C4-2B (cell line): ENCODE measurements at regions not wholly inside any gene's neighbourhood (a gene's known extent, or its start where the extent isn't known, plus 50 kb on each side); places are given as distances from the start of the nearest gene placed in this dataset.

Source experiments
- H3K27ac ChIP-seq: fragments of 450-650 bp; 2 replicates; pipeline ENCODE4 v1.5.1; 2017
- CTCF ChIP-seq: fragments of 450-650 bp; conservative IDR thresholded peaks from 2 replicates; pipeline ENCODE4 v1.5.1; 2017; ENCODE audit warnings: mild to moderate bottlenecking
- ZFX ChIP-seq: fragments of 450-650 bp; IDR thresholded peaks from 2 replicates; pipeline ENCODE4 v1.6.1; 2017

GRCh38 chr12:33514893-33515292 lies 75.3 kb upstream of the SYT10 start:
- TF ChIP-seq CTCF, result peak; percentile 41
- TF ChIP-seq ZFX, result no peak
- no peak overlapping the region for H3K27ac ChIP-seq

GRCh38 chr12:33519566-33519965 lies 79.9 kb upstream of the SYT10 start:
- no peak overlapping the region for H3K27ac ChIP-seq
- TF ChIP-seq ZFX, result no peak
- TF ChIP-seq CTCF, result no peak

DNA sequence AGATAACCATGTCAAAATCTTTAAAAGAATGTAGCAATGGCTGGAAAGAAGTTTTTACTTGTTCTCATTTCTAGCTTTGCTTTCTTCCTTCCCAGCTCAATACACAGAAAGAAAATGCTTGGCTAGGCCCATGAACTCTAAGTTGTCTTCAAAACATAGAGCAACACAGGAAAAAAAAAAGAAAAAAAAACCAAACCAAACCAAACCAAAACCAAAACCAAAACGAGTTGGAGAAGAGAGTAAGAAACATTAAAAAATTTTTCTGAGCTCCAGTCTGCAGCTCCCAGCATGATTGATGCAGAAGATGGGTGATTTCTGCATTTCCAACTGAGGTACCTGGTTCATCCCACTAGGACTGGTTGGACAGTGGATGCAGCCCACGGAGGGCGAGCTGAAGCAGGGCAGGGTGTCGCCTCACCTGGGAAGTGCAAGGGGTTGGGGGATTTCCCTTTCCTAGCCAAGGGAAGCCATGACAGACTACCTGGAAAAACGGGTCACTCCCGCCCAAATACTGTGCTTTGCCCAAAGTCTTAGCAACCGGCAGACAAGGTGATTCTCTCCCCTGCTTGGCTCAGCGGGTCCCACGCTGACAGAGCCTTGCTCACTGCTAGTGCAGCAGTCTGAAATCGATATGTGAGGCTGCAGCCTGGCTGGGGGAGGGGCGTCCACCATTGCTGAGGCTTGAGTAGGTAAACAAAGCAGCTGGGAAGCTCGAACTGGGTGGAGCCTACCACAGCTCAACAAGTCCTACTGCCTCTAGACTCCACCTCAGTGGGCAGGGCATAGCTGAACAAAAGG lies 81.1 kb upstream of the SYT10 start:
- peak overlapping the region; percentile 8; the same call in 1 of the 2 replicates for H3K27ac ChIP-seq

GRCh38 chr12:33529031-33529430 lies 89.4 kb upstream of the SYT10 start:
- no peak overlapping the region for H3K27ac ChIP-seq
- TF ChIP-seq ZFX, result no peak

DNA sequence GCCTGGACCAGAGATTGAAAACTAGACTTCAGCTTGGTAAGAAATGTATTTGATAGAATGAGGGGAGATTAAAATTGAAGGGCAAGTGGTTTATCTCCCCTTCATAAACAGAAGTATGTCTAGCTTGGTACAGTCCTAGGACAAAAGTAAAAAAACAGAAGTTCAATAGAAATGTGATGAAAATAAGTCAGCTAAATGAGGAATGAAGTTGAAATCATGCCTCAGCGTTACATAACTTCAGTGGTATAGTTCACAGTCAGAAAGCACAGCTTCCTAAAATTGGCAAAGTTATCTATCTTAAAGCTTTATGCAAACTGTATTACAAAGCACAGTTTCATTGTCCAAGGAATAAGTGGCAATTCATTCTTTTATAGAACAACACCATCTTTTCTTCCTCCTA lies 90.2 kb upstream of the SYT10 start:
- no peak overlapping the region for H3K27ac ChIP-seq
- no peak for TF ChIP-seq CTCF
- no peak for TF ChIP-seq ZFX

- TF ChIP-seq ZFX (no peak), CTCF (no peak)
- H3K27ac ChIP-seq, result no peak overlapping the region
These were observed 91.6 kb upstream of the SYT10 start for GRCh38 chr12:33531261-33531660.

DNA sequence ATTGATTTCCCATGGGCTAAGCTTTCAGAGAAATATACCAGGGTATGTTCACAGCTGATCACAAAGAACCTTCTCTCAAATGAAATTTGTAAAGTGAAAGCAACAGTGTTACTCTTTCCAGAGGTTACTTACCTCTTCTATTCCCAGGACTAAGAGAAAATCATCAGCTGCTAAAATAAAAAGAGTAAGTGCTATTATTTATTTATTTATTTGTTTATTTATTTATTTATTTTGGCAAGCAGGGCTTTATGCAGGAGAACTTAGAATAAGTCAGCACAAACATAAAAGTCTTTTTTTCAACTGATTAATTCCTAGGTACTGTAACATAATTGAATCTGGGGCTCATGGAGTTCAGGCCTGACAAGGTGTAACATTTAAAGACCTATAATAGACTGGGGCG lies 93.9 kb upstream of the SYT10 start:
- no peak for TF ChIP-seq ZFX
- TF ChIP-seq CTCF, result no peak
- no peak overlapping the region for H3K27ac ChIP-seq

- H3K27ac ChIP-seq, result no peak overlapping the region
- no peak for TF ChIP-seq CTCF
- TF ChIP-seq ZFX, result no peak
These were observed 96.8 kb upstream of the SYT10 start for GRCh38 chr12:33536431-33536830.
